ENCODE measurements at regions not wholly inside any gene's neighbourhood (a gene's known extent, or its start where the extent isn't known, plus 50 kb on each side); places are given as distances from the start of the nearest gene placed in this dataset.

DNA sequence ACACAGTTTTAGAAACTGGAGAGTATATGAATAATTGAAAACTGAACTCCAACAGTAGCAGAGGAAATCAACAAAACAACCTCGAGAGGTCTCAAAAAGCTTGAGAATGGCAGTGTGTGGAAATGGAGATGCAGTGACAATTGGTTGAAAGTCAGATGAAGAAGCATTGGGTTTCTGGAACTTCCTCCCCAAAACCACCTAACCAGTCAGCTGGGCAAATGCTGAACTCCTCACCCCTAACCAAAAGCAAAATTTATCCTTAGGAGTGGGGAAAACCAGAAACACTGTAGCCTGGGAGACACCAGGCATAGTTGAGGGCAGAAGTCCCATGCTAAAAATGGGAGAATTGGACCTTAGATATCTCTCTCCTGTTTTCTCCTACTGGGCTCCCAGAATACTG lies 109.9 kb downstream of the TANC2 start:
- Histone ChIP-seq H3K36me3 (no peaks in the 10 kb centered on the region), H3K27ac (replicated peaks in 1 of 4) (no peak overlapping the region), H3K4me3 (no peak overlapping the region), H3K4me1 (no peaks in the 10 kb centered on the region), H3K27me3 (no peaks in the 10 kb centered on the region), H3K9me3 (no peaks in the 10 kb centered on the region)
- 83% methylated on average over 1 of the region's 1 CpG for WGBS
- TF ChIP-seq POLR2A (IDR thresholded peaks at IDR 0.05; ENCODE audit: low read depth) (no peak), POLR2AphosphoS5 (IDR thresholded peaks at IDR 0.05) (no peak), EP300 (IDR thresholded peaks at IDR 0.05) (no peak)
- TF ChIP-seq, protein P1, sequence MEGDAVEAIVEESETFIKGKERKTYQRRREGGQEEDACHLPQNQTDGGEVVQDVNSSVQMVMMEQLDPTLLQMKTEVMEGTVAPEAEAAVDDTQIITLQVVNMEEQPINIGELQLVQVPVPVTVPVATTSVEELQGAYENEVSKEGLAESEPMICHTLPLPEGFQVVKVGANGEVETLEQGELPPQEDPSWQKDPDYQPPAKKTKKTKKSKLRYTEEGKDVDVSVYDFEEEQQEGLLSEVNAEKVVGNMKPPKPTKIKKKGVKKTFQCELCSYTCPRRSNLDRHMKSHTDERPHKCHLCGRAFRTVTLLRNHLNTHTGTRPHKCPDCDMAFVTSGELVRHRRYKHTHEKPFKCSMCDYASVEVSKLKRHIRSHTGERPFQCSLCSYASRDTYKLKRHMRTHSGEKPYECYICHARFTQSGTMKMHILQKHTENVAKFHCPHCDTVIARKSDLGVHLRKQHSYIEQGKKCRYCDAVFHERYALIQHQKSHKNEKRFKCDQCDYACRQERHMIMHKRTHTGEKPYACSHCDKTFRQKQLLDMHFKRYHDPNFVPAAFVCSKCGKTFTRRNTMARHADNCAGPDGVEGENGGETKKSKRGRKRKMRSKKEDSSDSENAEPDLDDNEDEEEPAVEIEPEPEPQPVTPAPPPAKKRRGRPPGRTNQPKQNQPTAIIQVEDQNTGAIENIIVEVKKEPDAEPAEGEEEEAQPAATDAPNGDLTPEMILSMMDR (IDR thresholded peaks at IDR 0.05), result no peak
- DNase-seq (ENCODE audit: extremely low spot score), result no peak
- intact Hi-C loops (cut with DNase I), result loop anchor here (10.0 kb wide), 1 partner anchor 371 kb away; no protein-coding TSS in a partner anchor

DNA sequence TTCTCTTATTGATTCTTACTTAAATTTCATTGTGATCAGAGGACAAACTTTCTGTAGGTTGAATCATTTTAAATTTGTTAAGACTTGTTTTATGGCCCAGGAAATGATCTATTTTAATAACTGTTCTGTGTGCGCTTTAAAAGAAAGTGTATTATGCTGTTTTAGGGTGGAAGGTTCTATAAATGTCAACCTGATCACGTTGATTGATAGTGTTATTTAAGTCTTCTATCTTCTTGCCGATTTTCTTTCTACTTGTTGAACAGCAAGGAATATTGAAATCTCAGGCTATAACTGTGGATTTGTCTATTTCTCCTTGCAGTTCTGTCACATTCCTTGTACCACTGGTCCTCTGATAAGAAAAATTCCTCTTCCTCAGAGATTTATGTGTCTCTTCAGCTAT lies 112.7 kb downstream of the TANC2 start:
- H3K4me1 ChIP-seq, result no peaks in the 10 kb centered on the region
- WGBS, result 88% methylated on average over 3 of the region's 3 CpGs
- TF ChIP-seq, protein P1 (IDR thresholded peaks at IDR 0.05), result no peak
- TF ChIP-seq POLR2A (IDR thresholded peaks at IDR 0.05; ENCODE audit: low read depth), result no peak
- no peak for TF ChIP-seq POLR2AphosphoS5 (IDR thresholded peaks at IDR 0.05)
- TF ChIP-seq EP300 (IDR thresholded peaks at IDR 0.05), result no peak
- H3K36me3 ChIP-seq, result no peaks in the 10 kb centered on the region
- H3K9me3 ChIP-seq, result no peaks in the 10 kb centered on the region
- no peak overlapping the region for H3K27ac ChIP-seq (replicated peaks in 1 of 4)
- DNase-seq (ENCODE audit: extremely low spot score), result no peak
- H3K27me3 ChIP-seq, result no peaks in the 10 kb centered on the region
- intact Hi-C loops (cut with DNase I), result loop anchor here (10.0 kb wide), 1 partner anchor 374 kb away; no protein-coding TSS in a partner anchor
- H3K4me3 ChIP-seq, result no peak overlapping the region

DNA sequence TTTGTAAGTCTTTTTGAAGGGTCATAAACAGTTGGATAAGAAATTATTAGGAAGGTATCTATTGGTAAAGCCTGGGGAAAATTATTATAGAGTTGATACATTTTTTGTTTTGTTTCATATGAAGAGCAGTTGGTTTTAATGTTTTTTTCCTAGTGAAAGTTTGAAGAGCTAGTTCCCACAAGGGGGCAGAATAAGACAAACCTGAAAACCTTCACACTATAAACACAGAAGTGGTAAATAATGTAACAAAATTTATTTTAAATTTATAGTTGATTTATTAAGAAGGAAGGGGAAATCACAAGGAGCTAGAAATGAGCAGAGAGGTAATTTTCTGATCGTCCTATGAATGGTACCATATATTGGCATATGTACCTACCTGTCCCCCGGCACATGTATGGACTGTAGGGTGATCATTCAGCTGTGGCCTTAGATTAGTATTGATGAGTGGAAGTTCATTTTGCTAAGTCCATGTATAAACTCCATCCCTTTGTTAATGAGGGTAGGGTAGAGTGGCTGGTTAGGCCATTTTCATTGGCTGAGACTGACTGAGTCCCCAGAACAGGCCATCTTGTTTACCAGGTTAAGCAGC lies 116.3 kb downstream of the TANC2 start:
- Histone ChIP-seq H3K27me3 (no peaks in the 10 kb centered on the region), H3K9me3 (peaks cover 0 to 4% (median 0%) of the 10 kb centered on the region in 4 donors), H3K4me3 (no peak overlapping the region), H3K36me3 (no peaks in the 10 kb centered on the region), H3K27ac (replicated peaks in 1 of 4) (no peak overlapping the region), H3K4me1 (no peaks in the 10 kb centered on the region)
- 95% methylated on average over 2 of the region's 2 CpGs for WGBS
- TF ChIP-seq EP300 (IDR thresholded peaks at IDR 0.05), result no peak
- TF ChIP-seq, protein P1 (IDR thresholded peaks at IDR 0.05), result peak; percentile 46 to 53 (median 51)
- no peak for DNase-seq (ENCODE audit: extremely low spot score)
- intact Hi-C loops (cut with DNase I), result loop anchor here (1.0 kb wide), 1 partner anchor 324 kb away; no protein-coding TSS in a partner anchor

DNA sequence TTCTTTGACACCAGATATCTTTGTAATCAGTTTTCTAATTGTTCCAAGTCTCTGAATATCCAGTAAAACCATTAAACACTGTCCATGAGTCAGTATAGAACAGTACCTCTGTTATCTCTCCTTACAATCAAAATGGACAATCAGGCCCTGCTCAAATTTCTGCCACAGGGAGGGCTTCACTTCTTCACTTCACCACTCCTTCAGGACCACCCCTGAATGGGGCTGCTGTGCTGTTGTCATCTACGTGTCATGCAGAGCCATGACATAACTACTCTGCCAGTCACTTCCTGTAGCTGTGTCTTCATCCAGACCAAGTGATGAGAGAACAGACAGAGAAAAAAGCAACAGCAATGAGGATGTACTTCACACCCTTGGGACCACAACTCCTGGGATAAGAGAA lies 116.9 kb downstream of the TANC2 start:
- no peaks in the 10 kb centered on the region for H3K27me3 ChIP-seq
- H3K36me3 ChIP-seq, result no peaks in the 10 kb centered on the region
- no peak overlapping the region for H3K4me3 ChIP-seq
- WGBS, result 93% methylated on average over 1 of the region's 1 CpG
- H3K4me1 ChIP-seq, result no peaks in the 10 kb centered on the region
- intact Hi-C loops (cut with DNase I), result loop anchor here (1.0 kb wide), 1 partner anchor 323 kb away; no protein-coding TSS in a partner anchor
- no peak overlapping the region for H3K27ac ChIP-seq (replicated peaks in 1 of 4)
- DNase-seq (ENCODE audit: extremely low spot score), result no peak
- no peak for TF ChIP-seq EP300 (IDR thresholded peaks at IDR 0.05)
- TF ChIP-seq, protein P1 (IDR thresholded peaks at IDR 0.05), result no peak
- no peak for TF ChIP-seq POLR2A (IDR thresholded peaks at IDR 0.05; ENCODE audit: low read depth)
- TF ChIP-seq POLR2AphosphoS5 (IDR thresholded peaks at IDR 0.05), result no peak
- peaks cover 0 to 4% (median 0%) of the 10 kb centered on the region in 4 donors for H3K9me3 ChIP-seq
